Testis (tissue), 2 donors: ENCODE measurements at regions not wholly inside any gene's neighbourhood (a gene's known extent, or its start where the extent isn't known, plus 50 kb on each side); places are given as distances from the start of the nearest gene placed in this dataset.

Experiments used
- CTCF ChIP-seq, 3 experiments: fragments of 450-650 bp in 2 of 3; fragments of 200-600 bp in 1 of 3; sonication (generic) in 1 of 3; IDR thresholded peaks; one replicate each; pipeline ENCODE4 v1.5.1; 2016 to 2019; ENCODE audit warnings: antibody characterized with exemption in 3 of 3, mild to moderate bottlenecking in 2 of 3, moderate library complexity in 1 of 3
- POLR2A ChIP-seq: fragments of 450-650 bp; IDR thresholded peaks from one replicate; pipeline ENCODE4 v1.6.1; 2017; ENCODE audit warnings: antibody characterized with exemption, mild to moderate bottlenecking, moderate library complexity

DNA sequence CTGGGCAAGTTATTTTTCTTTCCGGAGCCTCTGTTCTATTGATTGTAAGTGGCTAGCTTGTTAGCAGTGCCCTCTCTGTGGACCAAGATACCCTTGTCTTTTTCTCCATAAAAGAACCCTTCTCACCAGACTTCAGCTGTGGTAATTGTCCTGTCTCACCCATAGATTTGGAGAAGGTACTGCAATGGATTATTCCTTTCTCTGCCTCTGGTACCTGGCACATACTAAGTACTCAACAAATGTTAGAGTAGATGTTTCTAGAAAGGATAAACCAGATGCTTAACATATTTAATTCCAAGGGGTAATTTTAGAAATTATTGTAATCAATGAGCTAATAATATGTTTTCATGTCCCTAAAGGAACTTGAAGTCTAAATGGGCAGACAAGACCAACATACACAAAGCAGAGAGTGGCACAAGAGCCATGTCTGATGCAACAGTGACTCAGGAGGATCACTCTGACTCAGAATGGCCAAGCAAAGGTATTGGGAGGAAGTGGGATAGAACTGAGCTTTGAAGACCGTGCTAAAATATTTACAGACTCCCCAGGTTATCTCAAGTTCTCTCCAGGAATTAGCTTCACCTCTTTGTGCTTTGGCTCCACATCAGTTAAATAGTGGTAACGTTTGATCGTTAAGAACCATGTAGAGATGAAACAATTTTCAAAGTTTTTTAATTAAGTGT lies 129.7 kb upstream of the OSR1 start:
- TF ChIP-seq CTCF (IDR thresholded peaks at IDR 0.05) (no peak), POLR2A (no peak)
